Naive thymus-derived CD4-positive, alpha-beta T cell (primary cell): ENCODE measurements at regions not wholly inside any gene's neighbourhood (a gene's known extent, or its start where the extent isn't known, plus 50 kb on each side); places are given as distances from the start of the nearest gene placed in this dataset.

Source experiments
- ATAC-seq: fragments of 150-1000 bp; cut with Tn5 transposase; 2 replicates; pipeline ENCODE4 v1.10.0; 2021; ENCODE audit warnings: mild to moderate bottlenecking, moderate library complexity
- CTCF ChIA-PET: fragments of 350-600 bp; sonication (Branson Sonifier 250); formaldehyde crosslinking; loops from one replicate; lab custom pipeline; 2021; ENCODE audit warnings: antibody characterized with exemption; lab: Charles Lee
- POLR2A ChIA-PET: fragments of 350-600 bp; sonication (Branson Sonifier 250); formaldehyde crosslinking; loops from one replicate; lab custom pipeline; 2021; ENCODE audit warnings: antibody characterized with exemption, inconsistent platforms; lab: Charles Lee
- DNase-seq, 9 donors: peaks; one replicate each; pipeline versions ENCODE4 v3.0.0 to v3.0.0-alpha.2; 2020 to 2022; ENCODE audit warnings: mixed read lengths in 1 of 9
- H3K27ac ChIP-seq: one replicate; pipeline ENCODE4 v1.7.0; 2013; ENCODE audit warnings: mild to moderate bottlenecking, low read depth, low read length, moderate library complexity
- H3K27me3 ChIP-seq, 2 donors: one replicate each; pipeline ENCODE4 v1.7.0; 2013; ENCODE audit warnings: low read length in 2 of 2, mild to moderate bottlenecking in 2 of 2, moderate library complexity in 2 of 2; ENCODE audit not compliant: control insufficient read depth in 2 of 2, insufficient read depth in 2 of 2
- H3K36me3 ChIP-seq, 3 experiments: 1 replicate in 2 of 3; 2 replicates in 1 of 3; pipeline ENCODE4 v1.7.0; 2013; ENCODE audit warnings: low read length in 3 of 3, mild to moderate bottlenecking in 3 of 3, moderate library complexity in 1 of 3; ENCODE audit not compliant: insufficient read depth in 3 of 3, control insufficient read depth in 2 of 3
- H3K4me1 ChIP-seq, 2 donors: one replicate each; pipeline ENCODE4 v1.7.0; 2013; ENCODE audit warnings: low read length in 2 of 2, mild to moderate bottlenecking in 2 of 2, moderate library complexity in 1 of 2; ENCODE audit not compliant: control insufficient read depth in 2 of 2, insufficient read depth in 2 of 2
- H3K4me3 ChIP-seq: 2 replicates; pipeline ENCODE4 v1.7.0; 2013; ENCODE audit warnings: mild to moderate bottlenecking, low read length
- H3K9me3 ChIP-seq, 3 experiments: 1 replicate in 2 of 3; 2 replicates in 1 of 3; pipeline ENCODE4 v1.7.0; 2013; ENCODE audit warnings: low read length in 3 of 3; ENCODE audit not compliant: control insufficient read depth in 2 of 3
- H3K27ac Mint-ChIP-seq, 9 donors: one replicate each; pipeline ENCODE4 v1.8.0; 2020 to 2022; ENCODE audit warnings: mixed read lengths in 9 of 9, mild to moderate bottlenecking in 8 of 9, moderate library complexity in 5 of 9, inconsistent platforms in 2 of 9
- H3K27me3 Mint-ChIP-seq, 5 donors: one replicate each; pipeline ENCODE4 v1.8.0; 2021 to 2022; ENCODE audit warnings: mixed read lengths in 5 of 5, mild to moderate bottlenecking in 1 of 5
- H3K36me3 Mint-ChIP-seq, 5 donors: one replicate each; pipeline ENCODE4 v1.8.0; 2020 to 2022; ENCODE audit warnings: mixed read lengths in 5 of 5, mild to moderate bottlenecking in 3 of 5, inconsistent platforms in 1 of 5
- H3K4me1 Mint-ChIP-seq, 7 donors: one replicate each; pipeline ENCODE4 v1.8.0; 2020 to 2022; ENCODE audit warnings: mixed read lengths in 7 of 7, mild to moderate bottlenecking in 3 of 7, inconsistent platforms in 1 of 7
- H3K4me3 Mint-ChIP-seq, 10 donors: one replicate each; pipeline ENCODE4 v1.8.0; 2020 to 2022; ENCODE audit warnings: mild to moderate bottlenecking in 10 of 10, mixed read lengths in 10 of 10, moderate library complexity in 6 of 10, inconsistent platforms in 2 of 10
- H3K9me3 Mint-ChIP-seq, 11 donors: one replicate each; pipeline ENCODE4 v1.8.0; 2020 to 2022; ENCODE audit warnings: mixed read lengths in 11 of 11, mild to moderate bottlenecking in 4 of 11, inconsistent platforms in 1 of 11, moderate library complexity in 1 of 11
- intact Hi-C, 2 donors: fragments of 100-400 bp; cut with micrococcal nuclease; formaldehyde crosslinking; loops; one replicate each; pipeline ENCODE4 v1.15.1; 2023

DNA sequence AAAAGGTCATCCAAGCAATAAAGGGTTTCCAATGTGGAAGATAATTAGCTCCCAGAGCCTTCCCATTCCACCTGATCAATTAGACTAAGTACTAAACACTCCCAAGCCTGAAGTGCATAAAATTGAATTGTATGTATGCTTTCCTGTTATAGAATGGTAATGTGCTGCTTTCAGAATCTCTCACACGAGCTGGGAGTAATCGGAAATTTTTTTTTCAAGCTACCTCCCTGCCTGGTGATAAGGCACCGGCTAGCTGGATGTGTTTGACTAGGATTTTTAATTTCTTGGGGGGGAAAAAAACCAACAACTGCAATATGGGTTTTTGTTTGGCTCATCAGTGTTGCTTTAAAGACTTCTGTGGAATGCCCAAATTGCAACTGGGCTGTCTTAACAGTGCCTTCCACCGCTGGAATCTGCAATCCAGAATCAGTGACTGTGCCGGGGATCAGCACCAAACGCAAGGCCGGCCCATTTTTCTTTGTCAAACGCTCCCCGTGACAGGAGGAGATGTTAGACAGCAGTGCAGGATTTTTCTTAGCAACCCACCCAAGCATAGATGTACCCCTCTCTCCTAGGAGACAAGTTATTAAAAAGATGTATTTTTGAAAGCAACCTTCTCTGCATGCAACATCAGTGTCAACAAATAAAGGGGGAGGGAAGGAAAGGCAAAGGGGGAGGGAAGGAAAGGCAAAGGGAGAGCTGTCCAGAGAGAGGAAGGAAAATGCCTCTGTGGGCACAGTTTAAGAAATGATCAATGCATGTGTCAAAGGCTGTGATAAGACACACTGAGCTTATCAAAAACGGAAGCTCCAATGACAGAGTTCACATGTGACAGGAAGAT lies 387.2 kb downstream of the NPIPA8 start:
- peaks cover 25 to 42% (median 39%) of the 10 kb centered on the region in 5 donors for H3K27me3 Mint-ChIP-seq
- H3K36me3 ChIP-seq = no peaks in the 10 kb centered on the region
- no peak for DNase-seq
- intact Hi-C loops = no loop called here
- H3K4me1 ChIP-seq = no peaks in the 10 kb centered on the region
- no peak overlapping the region for H3K27ac Mint-ChIP-seq
- ChIA-PET POLR2A (no interaction called here), CTCF (no interaction called here)
- H3K9me3 ChIP-seq = no peaks in the 10 kb centered on the region
- ATAC-seq = no peak
- H3K36me3 Mint-ChIP-seq = no peaks in the 10 kb centered on the region
- peaks cover 0 to 2% (median 0%) of the 10 kb centered on the region in 11 donors for H3K9me3 Mint-ChIP-seq
- H3K4me3 Mint-ChIP-seq = no peak overlapping the region
- no peak overlapping the region for H3K27ac ChIP-seq
- peaks cover 0 to 2% of the 10 kb centered on the region in 2 donors for H3K27me3 ChIP-seq
- H3K4me3 ChIP-seq = no peak overlapping the region
- H3K4me1 Mint-ChIP-seq = peaks cover 0 to 8% (median 0%) of the 10 kb centered on the region in 7 donors

DNA sequence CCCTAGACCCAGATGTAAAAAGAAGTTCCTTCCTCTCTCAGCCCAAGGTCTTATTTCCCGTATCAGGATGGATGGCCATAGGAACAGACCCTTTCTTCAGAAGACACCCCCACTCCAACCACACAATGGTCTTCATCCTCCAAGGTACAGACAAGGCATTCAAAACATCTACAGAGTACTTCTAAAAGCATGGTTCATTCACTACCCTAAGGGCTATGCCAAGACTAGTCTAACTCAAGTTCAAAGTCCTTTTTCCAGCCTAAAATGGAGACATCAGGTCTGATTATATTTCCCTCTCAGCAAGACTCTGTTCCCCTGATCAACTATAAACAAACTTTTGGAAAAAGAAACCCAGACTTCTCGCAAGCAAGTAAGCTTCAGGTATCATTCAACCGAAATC lies 388.9 kb downstream of the NPIPA8 start:
- Histone ChIP-seq H3K36me3 (no peaks in the 10 kb centered on the region), H3K27me3 (peaks cover 0 to 2% of the 10 kb centered on the region in 2 donors), H3K4me3 (no peak overlapping the region), H3K9me3 (no peaks in the 10 kb centered on the region), H3K4me1 (no peaks in the 10 kb centered on the region), H3K27ac (no peak overlapping the region)
- POLR2A ChIA-PET = no interaction called here
- intact Hi-C loops = no loop called here
- CTCF ChIA-PET = no interaction called here
- H3K27me3 Mint-ChIP-seq = peaks cover 32 to 51% (median 40%) of the 10 kb centered on the region in 5 donors
- peaks cover 0 to 4% (median 0%) of the 10 kb centered on the region in 5 donors for H3K36me3 Mint-ChIP-seq
- H3K27ac Mint-ChIP-seq = no peak overlapping the region
- ATAC-seq (no peak), DNase-seq (no peak)
- peaks cover 0 to 5% (median 0%) of the 10 kb centered on the region in 11 donors for H3K9me3 Mint-ChIP-seq
- no peak overlapping the region for H3K4me3 Mint-ChIP-seq
- H3K4me1 Mint-ChIP-seq = peaks cover 0 to 8% (median 0%) of the 10 kb centered on the region in 7 donors

DNA sequence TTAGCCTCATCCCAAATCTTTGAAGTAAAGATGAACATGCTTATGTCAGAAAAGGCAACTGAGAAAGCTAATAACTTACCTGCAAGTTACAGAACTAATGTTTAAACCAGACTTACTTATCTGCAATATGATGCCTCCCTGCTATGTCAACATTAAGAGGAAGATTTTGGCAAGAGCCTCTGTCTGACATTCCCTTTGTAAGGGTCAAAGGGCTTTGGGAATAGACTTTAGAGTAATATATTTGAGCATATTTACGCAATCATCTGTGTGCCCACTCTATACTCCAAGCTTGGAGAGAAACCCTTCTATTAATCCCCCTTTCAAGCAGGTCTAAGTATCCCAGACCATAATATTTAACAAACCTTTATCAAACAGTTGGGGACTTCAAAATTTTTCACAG lies 389.4 kb downstream of the NPIPA8 start:
- Histone ChIP-seq H3K9me3 (no peaks in the 10 kb centered on the region), H3K4me3 (no peak overlapping the region), H3K27me3 (peaks cover 0 to 2% of the 10 kb centered on the region in 2 donors), H3K4me1 (no peaks in the 10 kb centered on the region), H3K27ac (no peak overlapping the region), H3K36me3 (no peaks in the 10 kb centered on the region)
- ChIA-PET POLR2A (no interaction called here), CTCF (no interaction called here)
- intact Hi-C loops = no loop called here
- no peak overlapping the region for H3K4me3 Mint-ChIP-seq
- ATAC-seq = no peak
- H3K36me3 Mint-ChIP-seq = peaks cover 0 to 4% (median 0%) of the 10 kb centered on the region in 5 donors
- H3K27me3 Mint-ChIP-seq = peaks cover 32 to 53% (median 40%) of the 10 kb centered on the region in 5 donors
- H3K4me1 Mint-ChIP-seq = peaks cover 0 to 8% (median 0%) of the 10 kb centered on the region in 7 donors
- no peak for DNase-seq
- peaks cover 0 to 5% (median 0%) of the 10 kb centered on the region in 11 donors for H3K9me3 Mint-ChIP-seq
- H3K27ac Mint-ChIP-seq = no peak overlapping the region

DNA sequence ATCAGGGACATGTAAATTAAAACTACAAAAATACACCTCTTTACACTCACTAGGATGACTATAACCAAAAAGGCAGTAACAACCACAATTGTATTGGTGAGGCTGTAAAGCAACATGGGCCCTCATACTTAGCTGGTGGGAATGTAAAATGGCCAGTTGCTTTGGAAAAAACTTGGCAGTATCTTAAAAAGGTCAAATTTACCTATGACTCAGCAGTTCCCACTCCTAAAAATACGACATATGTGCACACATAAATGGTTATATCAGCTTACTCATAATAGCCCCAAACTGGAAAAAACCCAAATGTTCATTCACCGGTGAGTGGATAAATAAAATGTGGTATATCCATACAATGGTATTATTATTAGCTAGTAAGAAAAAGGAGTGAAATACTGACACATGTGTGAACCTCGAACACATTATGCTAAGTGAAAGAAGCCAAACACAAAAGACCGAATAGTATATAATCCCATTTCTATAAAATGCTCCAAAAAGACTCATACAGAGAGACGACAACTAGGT lies 391.4 kb downstream of the NPIPA8 start:
- ChIA-PET POLR2A (no interaction called here), CTCF (no interaction called here)
- no peak for DNase-seq
- Histone ChIP-seq H3K36me3 (no peaks in the 10 kb centered on the region), H3K27ac (no peak overlapping the region), H3K4me1 (no peaks in the 10 kb centered on the region), H3K27me3 (peaks cover 0 to 2% of the 10 kb centered on the region in 2 donors), H3K9me3 (no peaks in the 10 kb centered on the region), H3K4me3 (no peak overlapping the region)
- Mint-ChIP-seq H3K27me3 (peaks cover 27 to 40% (median 33%) of the 10 kb centered on the region in 5 donors), H3K36me3 (peaks cover 0 to 4% (median 0%) of the 10 kb centered on the region in 5 donors), H3K4me1 (peaks cover 0 to 8% (median 0%) of the 10 kb centered on the region in 7 donors), H3K4me3 (no peak overlapping the region), H3K27ac (no peak overlapping the region), H3K9me3 (peaks cover 0 to 5% (median 0%) of the 10 kb centered on the region in 11 donors)
- ATAC-seq = no peak
- intact Hi-C loops = no loop called here

DNA sequence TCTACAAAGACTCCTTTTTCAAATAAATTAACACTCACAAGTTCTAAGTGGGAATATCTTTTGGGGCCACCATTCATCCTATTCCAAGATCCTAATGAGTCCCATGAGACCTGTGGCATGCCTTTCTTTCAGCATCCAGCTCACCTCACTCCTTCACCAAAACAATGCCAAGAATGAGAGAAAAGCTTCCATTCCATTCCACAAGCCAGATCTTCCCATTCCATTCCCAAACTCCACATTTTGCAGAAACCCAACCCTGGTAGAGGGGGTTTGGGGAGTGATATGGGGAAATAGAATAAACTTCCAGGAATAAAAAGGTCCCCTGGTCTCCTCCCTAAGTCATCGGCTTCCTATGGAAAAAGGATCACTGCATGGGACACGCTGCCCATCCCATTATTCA lies 392.2 kb downstream of the NPIPA8 start:
- peaks cover 0 to 4% (median 0%) of the 10 kb centered on the region in 5 donors for H3K36me3 Mint-ChIP-seq
- no peak for DNase-seq
- H3K4me3 Mint-ChIP-seq = no peak overlapping the region
- peaks cover 21 to 33% (median 26%) of the 10 kb centered on the region in 5 donors for H3K27me3 Mint-ChIP-seq
- H3K4me3 ChIP-seq = no peak overlapping the region
- ChIA-PET CTCF (no interaction called here), POLR2A (no interaction called here)
- intact Hi-C loops = no loop called here
- no peak overlapping the region for H3K27ac ChIP-seq
- peaks cover 0 to 6% (median 6%) of the 10 kb centered on the region in 7 donors for H3K4me1 Mint-ChIP-seq
- no peaks in the 10 kb centered on the region for H3K4me1 ChIP-seq
- peaks cover 0 to 5% (median 0%) of the 10 kb centered on the region in 11 donors for H3K9me3 Mint-ChIP-seq
- no peaks in the 10 kb centered on the region for H3K36me3 ChIP-seq
- H3K27ac Mint-ChIP-seq = no peak overlapping the region
- H3K27me3 ChIP-seq = peaks cover 0 to 2% of the 10 kb centered on the region in 2 donors
- H3K9me3 ChIP-seq = no peaks in the 10 kb centered on the region
- ATAC-seq = no peak

DNA sequence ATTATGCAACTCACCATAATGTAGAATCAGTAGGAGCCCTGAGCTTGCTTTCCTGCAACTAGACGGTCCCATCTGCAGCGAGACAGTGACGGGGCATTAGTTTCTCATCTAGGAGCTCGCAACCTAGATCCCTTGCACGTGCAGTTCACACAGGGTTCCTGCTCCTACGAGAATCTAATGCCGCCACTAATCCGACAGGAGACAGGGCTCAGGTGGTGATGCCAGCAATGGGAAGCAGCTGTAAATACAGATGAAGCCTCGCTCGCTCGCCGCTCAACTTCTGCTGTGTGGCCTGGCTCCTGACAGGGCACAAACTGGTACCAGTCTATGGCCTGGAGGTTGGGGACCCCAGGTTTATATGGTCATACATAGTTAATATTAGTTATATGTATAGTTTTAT lies 394.5 kb downstream of the NPIPA8 start:
- H3K9me3 ChIP-seq = no peaks in the 10 kb centered on the region
- no peak overlapping the region for H3K4me3 ChIP-seq
- Mint-ChIP-seq H3K4me1 (peaks cover 0 to 16% (median 12%) of the 10 kb centered on the region in 7 donors), H3K9me3 (peaks cover 0 to 5% (median 0%) of the 10 kb centered on the region in 11 donors), H3K36me3 (peaks cover 0 to 4% (median 0%) of the 10 kb centered on the region in 5 donors), H3K27ac (no peak overlapping the region), H3K4me3 (no peak overlapping the region), H3K27me3 (peaks cover 11 to 20% (median 16%) of the 10 kb centered on the region in 5 donors)
- no peak for ATAC-seq
- no peak for DNase-seq
- intact Hi-C loops = no loop called here
- CTCF ChIA-PET = no interaction called here
- no peaks in the 10 kb centered on the region for H3K36me3 ChIP-seq
- H3K4me1 ChIP-seq = no peaks in the 10 kb centered on the region
- H3K27ac ChIP-seq = no peak overlapping the region
- H3K27me3 ChIP-seq = peaks cover 0 to 2% of the 10 kb centered on the region in 2 donors
- POLR2A ChIA-PET = no interaction called here
